ENCODE measurements at regions not wholly inside any gene's neighbourhood (a gene's known extent, or its start where the extent isn't known, plus 50 kb on each side); places are given as distances from the start of the nearest gene placed in this dataset.

DNA sequence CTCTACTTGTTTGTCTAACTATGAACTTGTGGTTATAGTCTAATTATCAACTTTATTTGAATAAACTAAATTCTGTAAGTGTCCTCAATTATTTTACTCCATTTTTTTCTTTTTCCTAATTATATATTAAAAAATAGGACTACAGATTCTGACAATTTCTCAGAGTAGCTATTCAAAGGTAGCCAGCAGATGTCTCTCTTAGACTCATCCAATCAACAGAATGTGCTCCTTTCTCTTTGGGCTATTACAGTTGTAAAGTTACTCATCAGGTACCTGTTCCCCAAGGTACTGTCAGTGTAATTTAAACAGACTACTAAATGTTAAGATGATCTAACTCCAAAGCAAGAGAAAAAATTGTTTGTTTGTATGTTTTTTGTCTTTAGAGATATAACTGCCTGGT lies 248.6 kb downstream of the PCDH18 start:
- Histone ChIP-seq H3K9me3 (no peaks in the 10 kb centered on the region), H3K27ac (no peak overlapping the region), H3K36me3 (no peaks in the 10 kb centered on the region), H3K27me3 (no peaks in the 10 kb centered on the region), H3K4me3 (no peak overlapping the region), H3K4me1 (no peaks in the 10 kb centered on the region)
- no peak for DNase-seq
- TF ChIP-seq CTCF (IDR thresholded peaks at IDR 0.05) = no peak
- no peak for FAIRE-seq
- intact Hi-C loops (cut with DNase I) = no loop called here
- no peak for ATAC-seq

GRCh38 chr4:137278431-137278830 lies 253.9 kb downstream of the PCDH18 start:
- no peaks in the 10 kb centered on the region for H3K27me3 ChIP-seq
- no peak overlapping the region for H3K27ac ChIP-seq
- H3K36me3 ChIP-seq = no peaks in the 10 kb centered on the region
- WGBS, 2 donors = 48 to 61% methylated on average over 1 of the region's 1 CpG
- DNase-seq (no peak), ATAC-seq (no peak), FAIRE-seq (no peak)
- no peaks in the 10 kb centered on the region for H3K4me1 ChIP-seq
- intact Hi-C loops (cut with DNase I) = no loop called here
- H3K9me3 ChIP-seq = no peaks in the 10 kb centered on the region
- TF ChIP-seq CTCF (IDR thresholded peaks at IDR 0.05) = no peak
- H3K4me3 ChIP-seq = no peak overlapping the region

DNA sequence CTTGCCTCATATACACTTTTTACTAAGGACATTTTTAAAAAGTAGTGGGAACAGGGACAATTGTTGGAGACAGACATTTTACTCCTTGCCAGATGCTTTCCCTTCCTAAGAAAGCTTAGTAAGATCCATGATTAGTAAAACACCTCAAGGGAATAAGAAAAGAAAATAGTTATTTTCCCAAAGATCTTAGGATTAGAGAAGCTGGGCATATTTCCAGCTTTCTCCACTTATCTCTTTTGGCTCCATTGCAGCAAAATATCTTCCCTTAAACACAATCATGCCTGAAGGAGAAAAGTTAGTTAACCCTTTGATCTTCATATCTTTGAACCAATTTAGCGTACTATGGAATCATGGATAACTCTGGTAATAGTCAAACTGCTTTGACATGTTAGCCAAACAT lies 257.9 kb downstream of the PCDH18 start:
- no peaks in the 10 kb centered on the region for H3K27me3 ChIP-seq
- no peak overlapping the region for H3K27ac ChIP-seq
- WGBS, 2 donors = 68 to 69% methylated on average over 1 of the region's 1 CpG
- ATAC-seq (no peak), DNase-seq (no peak), FAIRE-seq (no peak)
- intact Hi-C loops (cut with DNase I) = no loop called here
- TF ChIP-seq CTCF (IDR thresholded peaks at IDR 0.05) = no peak
- no peaks in the 10 kb centered on the region for H3K4me1 ChIP-seq
- H3K36me3 ChIP-seq = no peaks in the 10 kb centered on the region
- no peaks in the 10 kb centered on the region for H3K9me3 ChIP-seq
- no peak overlapping the region for H3K4me3 ChIP-seq

- no peaks in the 10 kb centered on the region for H3K4me1 ChIP-seq
- FAIRE-seq (no peak), ATAC-seq (no peak), DNase-seq (no peak)
- no peaks in the 10 kb centered on the region for H3K9me3 ChIP-seq
- H3K4me3 ChIP-seq = no peak overlapping the region
- no peak overlapping the region for H3K27ac ChIP-seq
- no peaks in the 10 kb centered on the region for H3K27me3 ChIP-seq
- TF ChIP-seq CTCF (IDR thresholded peaks at IDR 0.05) = no peak
- 62 to 78% methylated on average over 2 of the region's 2 CpGs for WGBS, 2 donors
- H3K36me3 ChIP-seq = no peaks in the 10 kb centered on the region
- intact Hi-C loops (cut with DNase I) = no loop called here
Measured at GRCh38 chr4:137267024-137267423, 265.3 kb downstream of the PCDH18 start.

DNA sequence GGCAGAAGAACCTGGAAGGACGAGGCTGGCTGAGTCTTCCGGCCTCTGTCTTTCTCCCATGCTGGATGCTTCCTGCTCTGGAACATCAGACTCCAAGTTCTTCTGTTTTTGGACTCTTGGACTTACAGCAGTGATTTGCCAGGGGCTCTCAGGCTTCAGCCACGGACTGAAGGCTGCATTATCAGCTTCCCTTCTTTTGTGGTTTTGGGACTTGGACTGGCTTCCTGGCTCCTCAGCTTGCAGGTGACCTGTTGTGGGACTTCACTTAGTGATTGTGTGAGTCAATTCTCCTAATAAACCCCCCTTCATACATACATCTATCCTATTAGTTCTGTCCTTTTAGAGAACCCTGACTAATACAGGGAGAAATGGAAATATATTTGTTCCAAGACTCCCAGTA lies 265.8 kb downstream of the PCDH18 start:
- ATAC-seq (no peak), DNase-seq (no peak), FAIRE-seq (no peak)
- no peak for TF ChIP-seq CTCF (IDR thresholded peaks at IDR 0.05)
- H3K4me1 ChIP-seq = no peaks in the 10 kb centered on the region
- intact Hi-C loops (cut with DNase I) = no loop called here
- 53 to 63% methylated on average over 3 of the region's 3 CpGs for WGBS, 2 donors
- no peak overlapping the region for H3K4me3 ChIP-seq
- H3K27ac ChIP-seq = no peak overlapping the region
- no peaks in the 10 kb centered on the region for H3K27me3 ChIP-seq
- H3K9me3 ChIP-seq = no peaks in the 10 kb centered on the region
- H3K36me3 ChIP-seq = no peaks in the 10 kb centered on the region
